ENCODE measurements at regions not wholly inside any gene's neighbourhood (a gene's known extent, or its start where the extent isn't known, plus 50 kb on each side); places are given as distances from the start of the nearest gene placed in this dataset.

- no peak for DNase-seq (ENCODE audit: low spot score)
Measured at GRCh38 chr9:30670805-30671562, 1713.5 kb upstream of the ACO1 start.

DNA sequence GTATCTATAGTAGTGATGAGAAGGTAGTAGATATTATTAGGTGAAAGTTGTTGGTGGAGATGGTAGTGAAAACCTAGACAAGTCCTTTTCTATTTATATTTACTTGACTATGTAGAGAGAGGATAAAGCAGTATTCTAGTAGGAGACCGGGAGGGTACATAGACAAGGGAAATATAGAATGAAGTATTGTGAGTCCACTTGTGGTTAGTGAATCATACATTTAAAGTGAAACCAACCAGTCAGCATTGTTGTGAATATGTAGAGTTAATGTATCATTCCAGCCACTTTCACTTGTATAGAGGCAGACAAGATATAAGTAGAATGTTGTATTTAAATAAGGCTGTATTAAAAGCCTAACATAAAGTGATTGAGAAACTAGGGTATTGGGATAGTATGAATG is 1711.3 kb upstream of the ACO1 start:
- no peak for DNase-seq (ENCODE audit: low spot score)

DNA sequence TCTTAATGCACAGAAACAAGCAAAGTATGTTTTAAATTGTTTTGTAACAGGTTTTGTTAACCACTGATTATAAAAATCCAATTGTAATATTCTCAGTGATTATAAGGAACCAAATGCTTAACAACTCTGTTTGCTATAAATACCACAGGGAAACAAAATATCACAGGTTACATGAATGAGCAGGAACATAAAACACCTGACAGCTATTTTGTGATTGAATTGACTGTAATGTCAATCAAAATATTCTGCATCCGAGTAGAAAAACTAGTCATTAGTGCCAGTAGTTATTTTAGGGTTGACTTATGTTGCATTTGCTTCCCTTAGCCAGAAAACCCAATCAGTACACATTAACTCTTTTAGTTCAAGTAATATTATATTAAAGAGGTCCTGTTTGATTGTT is 1707.8 kb upstream of the ACO1 start:
- DNase-seq (ENCODE audit: low spot score): no peak

GRCh38 chr9:30677221-30677620 is 1707.2 kb upstream of the ACO1 start:
- DNase-seq (ENCODE audit: low spot score): no peak

DNA sequence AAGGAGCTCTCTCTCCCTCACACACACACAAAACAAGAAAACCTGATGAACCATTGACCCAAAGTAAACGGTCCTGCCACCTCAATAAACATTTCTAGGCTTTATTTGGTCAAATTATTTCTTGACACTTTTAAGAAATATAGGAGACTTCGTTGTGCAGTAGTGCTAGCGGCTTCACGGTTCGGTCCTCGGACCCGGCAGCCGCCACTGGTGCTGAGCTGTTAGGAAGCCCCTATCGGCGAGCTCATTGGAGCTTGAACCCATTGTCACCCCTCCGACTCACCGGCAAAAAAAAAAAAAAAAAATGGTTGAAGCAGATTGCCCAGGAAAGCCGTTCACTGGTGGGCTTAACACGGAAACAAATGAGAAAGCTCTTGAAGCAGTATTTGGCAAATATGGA is 1695.6 kb upstream of the ACO1 start:
- DNase-seq (ENCODE audit: low spot score): no peak

DNA sequence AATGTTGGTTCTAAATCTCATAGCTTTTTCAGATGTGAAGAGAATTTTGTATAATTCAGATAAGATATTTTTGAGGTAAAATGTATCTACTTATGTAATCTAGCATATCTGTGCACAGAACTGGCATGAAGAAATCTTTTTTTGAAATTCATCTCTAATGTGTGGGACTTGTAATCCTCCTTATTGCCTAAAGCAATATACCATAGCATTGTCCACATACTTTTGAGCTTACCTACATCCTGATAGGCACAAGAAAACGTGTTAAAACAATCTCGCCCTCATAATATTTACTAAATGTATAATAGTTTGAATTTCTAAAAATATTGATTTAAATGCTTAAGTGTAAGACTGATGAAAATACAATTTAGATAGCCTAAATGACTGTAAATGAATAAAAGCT is 1686.5 kb upstream of the ACO1 start:
- DNase-seq (ENCODE audit: low spot score): no peak

- no peak for DNase-seq (ENCODE audit: low spot score)
Measured at GRCh38 chr9:30711591-30711990, 1672.9 kb upstream of the ACO1 start.

DNA sequence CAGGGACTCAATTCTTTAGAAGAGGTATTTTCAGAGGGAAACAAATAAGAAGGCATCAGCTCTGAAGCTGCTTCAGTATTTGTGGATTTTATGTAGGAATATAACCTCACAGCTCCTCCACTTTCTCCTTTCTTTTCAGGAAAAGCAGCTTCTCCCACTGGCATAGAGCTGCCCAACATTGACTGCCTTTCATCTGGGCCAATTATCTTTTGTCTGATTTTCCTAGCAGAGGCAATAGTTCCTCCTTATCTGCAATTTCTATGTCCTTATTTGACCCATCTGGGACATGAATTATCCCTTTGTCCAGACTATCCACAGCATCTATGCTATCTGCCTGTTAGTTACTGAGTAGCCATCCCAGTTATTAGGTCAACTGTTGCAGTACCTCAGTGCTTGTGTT is 1671.2 kb upstream of the ACO1 start:
- DNase-seq (ENCODE audit: low spot score): no peak

GRCh38 chr9:30714389-30714788 is 1670.1 kb upstream of the ACO1 start:
- no peak for DNase-seq (ENCODE audit: low spot score)

DNA sequence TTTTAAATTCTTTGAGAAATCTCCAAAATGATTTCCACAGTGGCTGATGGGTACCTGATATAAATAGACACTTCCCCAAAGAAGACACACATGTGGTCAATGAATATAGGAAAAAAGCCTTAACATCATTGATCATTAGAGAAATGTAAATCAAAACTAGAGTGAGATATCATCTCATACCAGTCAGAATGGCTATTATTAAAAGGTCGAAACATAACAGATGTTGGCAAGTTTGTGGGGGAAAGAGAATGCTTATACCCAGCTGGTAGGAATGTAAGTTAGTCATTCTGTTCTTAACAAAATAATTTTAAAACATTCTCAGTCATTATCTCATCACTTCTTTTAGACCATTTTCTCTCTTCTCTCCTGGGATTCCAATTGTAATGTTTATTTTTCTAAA is 1666.0 kb upstream of the ACO1 start:
- no peak for DNase-seq (ENCODE audit: low spot score)

- DNase-seq (ENCODE audit: low spot score): no peak
Measured at GRCh38 chr9:30722065-30722464, 1662.4 kb upstream of the ACO1 start.

DNA sequence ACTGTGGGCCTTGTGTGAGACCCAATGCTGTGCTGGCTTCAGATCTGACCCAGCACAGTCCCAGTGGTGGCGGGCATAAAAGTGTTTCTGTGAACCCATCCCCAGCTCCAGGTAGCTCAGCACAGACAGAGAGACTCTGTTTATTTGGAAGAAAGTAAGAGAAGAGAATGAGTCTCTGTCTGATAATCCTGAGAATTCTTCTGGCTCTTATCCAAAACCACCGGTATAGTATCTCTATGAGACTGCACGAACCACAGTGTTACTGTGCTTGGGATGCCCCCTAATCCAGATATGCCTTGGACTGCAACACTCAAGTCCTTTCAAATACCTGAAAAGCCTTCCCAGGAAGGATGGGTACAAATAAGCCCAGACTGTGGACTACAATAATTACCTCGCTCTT is 1660.8 kb upstream of the ACO1 start:
- DNase-seq (ENCODE audit: low spot score): no peak

DNA sequence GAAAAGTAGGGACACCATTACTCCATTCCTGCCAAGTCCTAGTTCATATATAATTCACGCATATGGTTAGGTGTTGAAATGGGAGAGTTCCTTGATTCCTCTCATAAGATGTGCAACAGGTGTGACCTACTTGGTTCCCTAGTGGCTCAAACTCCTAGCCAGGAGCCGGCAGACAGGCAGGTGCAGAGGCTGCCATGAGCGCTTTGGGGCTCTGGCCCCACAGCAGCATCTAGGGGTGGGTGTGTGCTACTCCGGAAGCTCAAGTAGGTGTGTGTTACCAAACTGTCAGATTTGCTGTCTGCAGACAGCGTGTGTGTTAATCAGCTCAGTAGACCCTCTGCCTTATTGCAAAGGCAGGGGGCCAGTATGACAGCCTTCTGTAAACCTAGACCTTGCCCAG is 1652.4 kb upstream of the ACO1 start:
- DNase-seq (ENCODE audit: low spot score): no peak

DNA sequence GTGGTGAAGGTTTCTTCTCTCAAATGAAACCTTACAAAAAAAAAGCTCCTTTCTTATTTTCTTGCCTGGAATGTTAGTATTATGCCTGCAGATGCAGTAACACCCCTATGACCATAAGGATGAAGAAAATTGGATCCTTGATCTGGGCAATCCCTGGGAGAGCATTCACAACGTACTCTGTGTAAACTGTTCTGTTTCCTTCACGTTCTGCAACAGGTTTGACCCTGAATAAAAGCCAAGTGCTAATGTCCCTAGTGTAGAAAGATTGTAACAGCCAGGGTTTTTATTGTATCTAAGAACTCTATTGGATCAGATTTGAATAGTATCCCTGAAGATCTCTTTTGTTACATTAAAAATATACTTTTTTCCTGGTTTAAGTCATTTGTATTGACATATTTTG is 1639.6 kb upstream of the ACO1 start:
- DNase-seq (ENCODE audit: low spot score): no peak

DNA sequence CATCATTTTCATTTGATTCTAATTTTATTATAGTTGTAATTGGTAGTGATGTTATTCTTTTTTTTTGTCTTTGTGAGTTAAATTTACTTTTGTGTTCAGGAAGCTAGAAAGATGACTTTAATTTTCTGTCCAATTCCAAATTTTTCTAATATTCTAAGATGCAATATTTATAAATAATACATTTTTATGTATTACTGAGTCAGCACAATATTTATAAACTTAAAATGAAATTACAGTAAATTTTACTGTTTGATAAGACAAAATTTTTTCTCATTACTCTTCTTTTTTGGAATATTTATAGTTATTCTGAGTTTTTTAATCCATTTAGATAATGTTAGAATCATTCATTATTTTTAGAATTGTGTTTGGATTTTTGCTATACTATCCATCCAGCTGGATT is 1637.9 kb upstream of the ACO1 start:
- DNase-seq (ENCODE audit: low spot score): no peak

GRCh38 chr9:30757723-30758122 is 1626.7 kb upstream of the ACO1 start:
- DNase-seq (ENCODE audit: low spot score): no peak

GRCh38 chr9:30758726-30759446 is 1625.6 kb upstream of the ACO1 start:
- no peak for DNase-seq (ENCODE audit: low spot score)

- DNase-seq (ENCODE audit: low spot score): no peak
Measured at GRCh38 chr9:30765318-30765717, 1619.1 kb upstream of the ACO1 start.

- DNase-seq (ENCODE audit: low spot score): no peak
Measured at GRCh38 chr9:30771163-30771708, 1613.2 kb upstream of the ACO1 start.

GRCh38 chr9:30771760-30772159 is 1612.7 kb upstream of the ACO1 start:
- DNase-seq (ENCODE audit: low spot score): no peak

- DNase-seq (ENCODE audit: low spot score): no peak
Measured at GRCh38 chr9:30773427-30773826, 1611.0 kb upstream of the ACO1 start.

- DNase-seq (ENCODE audit: low spot score): no peak
Measured at GRCh38 chr9:30774326-30774725, 1610.1 kb upstream of the ACO1 start.

- no peak for DNase-seq (ENCODE audit: low spot score)
Measured at GRCh38 chr9:30775236-30775635, 1609.2 kb upstream of the ACO1 start.

- DNase-seq (ENCODE audit: low spot score): no peak
Measured at GRCh38 chr9:30796764-30797163, 1587.7 kb upstream of the ACO1 start.

Data from LoVo (cell line).